SW480 (cell line): ENCODE measurements at regions not wholly inside any gene's neighbourhood (a gene's known extent, or its start where the extent isn't known, plus 50 kb on each side); places are given as distances from the start of the nearest gene placed in this dataset.
"Not testable (repeated sequence)": the region's sequence is repeated elsewhere in the genome, so short reads cannot be mapped to it uniquely, and the experiment has no call there.

Experiments
- DNase-seq: peaks from one replicate; pipeline ENCODE4 v3.0.0-alpha.2; 2016; ENCODE audit warnings: low spot score

- DNase-seq, result no peak
These were observed 434.2 kb upstream of the SMIM31 start for GRCh38 chr4:164319688-164320087.

GRCh38 chr4:164320847-164321246 lies 433.1 kb upstream of the SMIM31 start:
- no peak for DNase-seq

- DNase-seq, result no peak
These were observed 427.9 kb upstream of the SMIM31 start for GRCh38 chr4:164326056-164326455.

DNA sequence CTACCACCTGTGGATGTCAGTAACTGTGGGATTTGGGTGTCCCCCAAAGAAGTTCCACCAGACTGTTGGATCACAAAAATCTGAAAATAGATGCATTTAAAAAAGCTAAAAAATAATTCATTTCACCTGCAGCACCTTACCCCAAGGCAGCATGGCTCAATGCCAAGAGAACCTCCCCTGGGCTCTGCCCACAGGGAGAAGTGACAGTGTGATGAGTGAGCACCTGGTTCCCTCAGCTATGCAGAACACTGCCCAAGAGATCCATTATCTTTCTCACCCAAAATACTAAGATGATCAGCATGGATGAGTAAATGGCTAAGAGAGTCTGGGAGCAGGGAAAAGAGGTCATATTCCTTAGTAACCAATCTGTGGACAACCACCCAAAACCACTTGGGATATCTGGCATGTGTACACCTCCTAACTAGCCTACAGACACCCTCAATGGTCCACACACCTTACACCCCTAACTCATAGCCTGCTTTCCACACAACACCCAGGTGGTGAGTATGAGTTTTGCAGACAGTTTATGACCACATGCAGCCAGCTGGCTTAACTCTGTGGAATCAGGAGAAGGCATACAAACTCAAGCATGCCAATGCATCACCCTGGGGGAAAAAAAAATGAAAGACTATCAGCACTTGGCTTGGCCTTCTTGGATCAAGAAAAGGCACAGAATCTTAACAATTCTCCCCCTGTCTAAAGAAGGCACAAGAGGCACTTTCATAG lies 416.5 kb upstream of the SMIM31 start:
- DNase-seq, result no peak

GRCh38 chr4:164343472-164343976 lies 410.4 kb upstream of the SMIM31 start:
- no peak for DNase-seq

DNA sequence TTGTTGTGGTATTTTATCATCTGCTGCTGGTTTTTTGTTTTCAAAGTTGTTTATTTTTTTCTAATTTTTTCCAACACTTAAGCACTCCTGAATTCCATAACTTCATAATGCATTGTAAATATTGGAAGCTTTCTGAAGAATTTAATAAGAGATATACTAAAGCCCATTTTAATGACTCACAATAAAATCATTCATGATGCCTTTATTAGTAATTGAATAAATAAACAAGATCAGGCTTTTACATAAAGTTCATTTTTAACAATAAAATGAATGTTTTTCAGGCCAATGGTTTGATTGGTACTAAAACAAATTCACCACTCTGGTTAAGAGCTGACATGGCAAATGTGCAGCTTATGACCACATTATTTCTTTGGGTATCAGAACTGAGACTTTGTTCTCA lies 408.2 kb upstream of the SMIM31 start:
- no peak for DNase-seq

- DNase-seq, result no peak
These were observed 403.9 kb upstream of the SMIM31 start for GRCh38 chr4:164350061-164350460.

DNA sequence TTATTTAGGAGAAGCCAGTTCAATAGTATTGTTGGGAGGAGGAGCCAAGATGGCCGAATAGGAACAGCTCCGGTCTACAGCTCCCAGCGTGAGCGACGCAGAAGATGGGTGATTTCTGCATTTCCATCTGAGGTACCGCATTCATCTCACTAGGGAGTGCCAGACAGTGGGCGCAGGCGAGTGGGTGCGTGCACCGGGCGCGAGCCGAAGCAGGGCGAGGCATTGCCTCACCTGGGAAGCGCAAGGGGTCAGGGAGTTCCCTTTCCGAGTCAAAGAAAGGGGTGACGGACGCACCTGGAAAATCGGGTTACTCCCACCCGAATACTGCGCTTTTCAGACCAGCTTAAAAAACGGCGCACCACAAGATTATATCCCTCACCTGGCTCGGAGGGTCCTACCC lies 403.2 kb upstream of the SMIM31 start:
- not testable (repeated sequence) for DNase-seq

DNA sequence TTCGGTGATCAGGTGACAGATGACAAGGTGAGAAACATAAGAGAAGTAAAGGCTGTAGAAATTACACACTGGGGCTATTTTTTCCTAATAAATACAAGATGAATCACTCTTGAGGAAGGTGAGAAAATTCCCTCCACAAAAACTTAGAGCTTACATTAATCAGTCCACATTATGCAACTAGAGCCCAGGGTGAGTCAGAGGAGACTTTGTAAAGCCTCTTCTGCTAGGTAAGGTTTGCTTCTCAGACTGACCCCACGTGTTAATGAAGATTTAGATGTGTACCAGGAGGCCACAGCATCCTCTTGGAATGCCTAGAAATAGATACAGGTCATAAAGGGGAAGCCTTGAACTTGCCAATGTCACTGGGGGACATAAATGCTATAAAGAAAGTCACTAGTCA lies 396.0 kb upstream of the SMIM31 start:
- DNase-seq, result no peak

DNA sequence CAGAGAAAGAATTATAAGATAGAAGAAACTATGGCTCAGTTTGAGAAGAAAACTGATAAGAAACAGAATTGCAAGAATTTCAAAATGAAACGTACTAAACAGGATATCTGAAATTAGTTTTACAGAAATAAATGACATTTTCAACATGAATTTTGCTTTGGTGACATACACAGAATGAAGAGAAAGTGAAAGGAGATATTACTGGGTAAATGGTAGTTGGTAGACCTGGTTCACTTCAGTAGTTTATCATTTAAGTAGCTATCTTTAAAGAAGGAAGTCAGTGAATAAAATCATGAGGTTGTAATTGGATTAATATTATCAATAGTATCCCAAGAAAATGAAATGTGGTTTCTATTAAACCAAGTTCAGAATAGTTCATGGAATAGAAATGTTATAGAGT lies 395.5 kb upstream of the SMIM31 start:
- no peak for DNase-seq

DNA sequence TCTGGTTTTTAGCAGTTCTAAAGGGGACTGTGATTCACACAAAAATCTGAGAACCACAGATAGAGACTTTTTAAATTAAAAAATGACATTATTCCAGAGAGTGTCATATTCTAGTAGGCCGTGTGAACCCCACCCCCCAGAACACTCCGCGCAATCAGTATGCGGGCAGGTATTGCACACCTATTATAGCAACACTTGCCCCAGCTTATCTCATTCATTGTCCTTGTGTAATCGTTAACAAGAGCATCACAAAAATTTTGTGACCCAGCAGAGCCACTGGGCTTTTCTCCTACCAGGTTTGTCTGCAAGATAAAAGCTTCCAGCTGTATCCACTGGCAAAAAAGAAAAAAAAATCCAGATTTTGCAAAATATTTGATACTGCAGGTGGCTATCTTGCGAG lies 394.1 kb upstream of the SMIM31 start:
- DNase-seq, result no peak

DNA sequence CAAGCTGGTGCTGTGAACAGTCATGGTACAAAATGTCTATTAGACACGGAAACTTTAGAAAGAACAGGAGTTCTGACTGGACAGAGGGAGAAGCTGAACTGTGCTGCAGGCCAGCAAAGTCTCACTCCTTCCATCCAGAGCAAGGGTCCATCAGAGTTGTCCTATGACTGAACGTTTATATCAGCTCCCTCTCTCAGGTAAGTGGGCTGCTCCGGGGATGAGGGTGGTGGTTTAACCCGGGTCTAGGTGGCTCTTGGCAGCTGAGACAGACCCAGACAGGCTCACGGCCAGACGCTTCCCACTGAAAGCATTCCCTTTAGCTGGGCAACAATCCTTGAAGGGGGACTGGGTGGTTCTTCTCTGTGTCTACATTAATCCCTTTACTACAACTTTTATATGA lies 385.0 kb upstream of the SMIM31 start:
- no peak for DNase-seq

DNA sequence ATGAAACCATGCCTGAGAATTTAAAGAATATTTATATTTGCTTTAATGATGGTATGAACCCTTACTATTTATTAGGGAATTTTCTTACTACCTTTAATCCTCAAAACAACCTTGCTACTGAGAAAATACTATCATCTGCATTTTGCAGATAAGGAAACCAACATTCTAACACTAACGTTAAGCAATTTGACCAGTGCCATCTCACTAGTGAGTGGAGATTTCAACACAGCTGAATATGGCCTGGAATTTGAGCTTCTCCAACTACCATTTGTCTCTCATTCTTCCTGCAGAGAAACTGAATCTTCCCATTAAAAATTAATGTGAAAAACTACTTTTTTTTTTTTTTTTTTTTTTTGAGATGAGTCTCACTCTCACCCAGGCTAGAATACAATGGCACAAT lies 380.9 kb upstream of the SMIM31 start:
- DNase-seq, result no peak

DNA sequence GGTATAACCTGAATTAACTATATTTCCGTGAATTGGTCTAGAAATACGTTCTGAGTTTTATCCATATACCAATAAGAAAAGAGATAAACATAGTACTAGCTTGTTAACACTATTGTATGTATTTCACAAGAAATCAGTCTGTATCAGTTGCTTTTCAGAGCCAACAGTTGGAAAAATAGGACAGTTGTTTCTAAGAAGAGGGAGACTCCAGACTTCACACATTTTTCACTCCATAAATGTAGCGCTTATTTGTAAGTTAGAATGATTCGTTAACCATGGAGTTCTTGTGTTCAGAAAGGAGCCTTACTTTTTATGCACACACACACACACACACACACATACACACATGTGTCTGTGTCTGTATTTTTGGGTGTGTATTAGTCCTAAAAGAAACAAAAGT lies 376.7 kb upstream of the SMIM31 start:
- no peak for DNase-seq

GRCh38 chr4:164378361-164378760 lies 375.6 kb upstream of the SMIM31 start:
- DNase-seq, result no peak

DNA sequence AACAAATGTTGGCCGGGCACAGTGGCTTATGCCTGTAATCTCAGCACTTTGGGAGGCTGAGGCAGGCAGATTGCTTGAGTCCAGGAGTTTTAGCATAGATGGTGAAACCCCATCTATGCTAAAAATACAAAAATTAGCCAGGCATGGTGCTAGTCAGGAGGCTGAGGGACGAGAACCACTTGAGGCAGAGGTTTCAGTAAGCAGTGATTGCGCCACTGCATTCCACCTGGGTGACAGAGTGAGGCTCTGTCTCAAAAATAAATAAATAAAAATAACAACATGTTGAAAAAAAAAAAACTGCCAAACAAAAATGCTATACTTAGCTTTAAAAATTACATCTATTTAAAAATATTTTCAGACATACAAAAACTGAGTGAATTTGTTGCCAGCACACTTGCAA lies 374.2 kb upstream of the SMIM31 start:
- no peak for DNase-seq

DNA sequence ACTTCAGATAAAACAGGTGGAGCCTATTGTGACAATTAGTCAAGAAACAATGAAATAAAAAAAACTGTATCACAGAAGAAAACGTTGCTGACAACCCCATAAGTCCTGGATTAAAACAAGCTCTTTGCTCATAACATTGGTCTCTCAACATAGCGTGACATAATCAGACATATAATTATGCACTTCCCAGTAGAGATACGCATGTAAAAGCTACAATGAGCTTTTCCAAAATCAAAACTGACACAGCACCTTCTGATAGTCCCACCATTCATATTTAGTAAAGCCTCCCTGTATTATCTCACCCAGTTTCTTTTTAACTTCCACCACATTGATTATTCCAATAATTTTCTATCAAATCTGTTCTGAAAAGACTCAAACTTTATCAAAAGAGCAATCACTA lies 372.1 kb upstream of the SMIM31 start:
- DNase-seq, result no peak

GRCh38 chr4:164383058-164383357 lies 370.9 kb upstream of the SMIM31 start:
- no peak for DNase-seq

DNA sequence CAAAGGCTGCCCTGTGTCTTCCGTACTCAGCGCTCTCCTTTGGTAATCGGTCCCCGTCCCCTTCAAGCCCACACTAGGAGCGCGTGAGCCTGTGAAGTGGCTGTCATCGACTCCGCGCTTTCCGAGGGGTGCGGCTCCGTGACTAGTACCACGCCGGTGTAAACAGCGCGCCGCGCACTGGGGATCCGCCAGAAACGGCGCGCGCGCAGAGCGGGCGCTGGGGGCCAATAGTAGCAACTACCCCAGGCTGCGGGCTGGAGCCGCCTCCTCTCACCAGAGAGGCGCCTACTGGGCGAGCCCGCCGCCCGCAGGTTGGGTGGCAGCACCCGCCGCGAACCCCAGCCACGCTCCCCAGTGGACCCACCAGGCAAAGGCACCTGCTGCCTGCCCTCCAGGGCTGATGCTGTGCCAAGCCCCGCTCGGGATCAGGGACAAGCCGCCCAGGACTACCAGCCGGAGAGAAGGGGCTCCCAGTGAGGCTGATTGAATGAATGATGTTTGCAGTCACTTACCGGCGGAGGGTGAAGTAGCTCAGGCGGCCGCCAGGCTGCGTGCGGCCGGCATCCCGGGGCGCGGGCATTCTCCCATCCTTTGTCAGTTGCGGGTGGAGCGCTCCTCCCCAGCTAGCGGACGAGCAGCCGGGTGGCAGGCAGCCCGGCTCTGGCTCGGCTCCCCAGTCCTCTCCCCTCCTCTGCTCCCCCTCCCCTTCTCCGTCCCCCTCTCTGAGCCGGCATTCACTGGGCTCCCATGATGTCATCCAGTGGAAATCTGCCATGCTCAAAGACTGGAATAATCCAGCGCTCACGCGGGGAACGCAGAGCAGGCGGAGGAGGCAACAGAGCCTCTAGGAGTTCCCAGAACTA lies 370.3 kb upstream of the SMIM31 start:
- DNase-seq, result no peak

- DNase-seq, result no peak
These were observed 369.5 kb upstream of the SMIM31 start for GRCh38 chr4:164384416-164384815.

GRCh38 chr4:164396439-164396838 lies 357.5 kb upstream of the SMIM31 start:
- DNase-seq, result no peak

GRCh38 chr4:164402554-164402953 lies 351.4 kb upstream of the SMIM31 start:
- DNase-seq, result no peak

GRCh38 chr4:164405774-164406173 lies 348.2 kb upstream of the SMIM31 start:
- no peak for DNase-seq

DNA sequence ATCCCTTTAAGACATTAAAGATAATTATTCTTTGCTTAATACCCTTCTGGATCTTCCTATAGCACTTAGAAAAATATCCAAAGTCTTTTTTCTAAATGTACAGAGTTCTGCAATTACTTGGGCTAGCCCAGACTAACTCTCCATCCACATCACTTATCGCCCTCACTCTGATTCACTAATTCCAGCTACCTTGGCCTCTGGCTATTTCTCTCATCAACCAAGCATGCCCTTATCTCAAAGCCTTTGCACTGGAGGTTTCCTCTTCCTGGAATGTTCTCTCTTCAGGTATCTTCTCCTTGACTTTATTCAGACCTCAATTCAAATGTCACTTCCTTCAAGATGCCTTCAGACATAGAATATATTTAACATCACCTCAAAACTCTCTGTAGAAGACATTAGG lies 345.1 kb upstream of the SMIM31 start:
- DNase-seq, result no peak
